GM18507 (cell line): ENCODE measurements at regions not wholly inside any gene's neighbourhood (a gene's known extent, or its start where the extent isn't known, plus 50 kb on each side); places are given as distances from the start of the nearest gene placed in this dataset.

Experiments
- DNase-seq: peaks from one replicate; pipeline ENCODE4 v3.0.0; 2011; ENCODE audit warnings: low read depth; ENCODE audit not compliant: insufficient read length; ENCODE audit errors: extremely low spot score
- FAIRE-seq: peaks from 2 replicates; lab custom pipeline; 2011; peaks lifted over from hg19 to GRCh38; lab: Jason Lieb, UNC

DNA sequence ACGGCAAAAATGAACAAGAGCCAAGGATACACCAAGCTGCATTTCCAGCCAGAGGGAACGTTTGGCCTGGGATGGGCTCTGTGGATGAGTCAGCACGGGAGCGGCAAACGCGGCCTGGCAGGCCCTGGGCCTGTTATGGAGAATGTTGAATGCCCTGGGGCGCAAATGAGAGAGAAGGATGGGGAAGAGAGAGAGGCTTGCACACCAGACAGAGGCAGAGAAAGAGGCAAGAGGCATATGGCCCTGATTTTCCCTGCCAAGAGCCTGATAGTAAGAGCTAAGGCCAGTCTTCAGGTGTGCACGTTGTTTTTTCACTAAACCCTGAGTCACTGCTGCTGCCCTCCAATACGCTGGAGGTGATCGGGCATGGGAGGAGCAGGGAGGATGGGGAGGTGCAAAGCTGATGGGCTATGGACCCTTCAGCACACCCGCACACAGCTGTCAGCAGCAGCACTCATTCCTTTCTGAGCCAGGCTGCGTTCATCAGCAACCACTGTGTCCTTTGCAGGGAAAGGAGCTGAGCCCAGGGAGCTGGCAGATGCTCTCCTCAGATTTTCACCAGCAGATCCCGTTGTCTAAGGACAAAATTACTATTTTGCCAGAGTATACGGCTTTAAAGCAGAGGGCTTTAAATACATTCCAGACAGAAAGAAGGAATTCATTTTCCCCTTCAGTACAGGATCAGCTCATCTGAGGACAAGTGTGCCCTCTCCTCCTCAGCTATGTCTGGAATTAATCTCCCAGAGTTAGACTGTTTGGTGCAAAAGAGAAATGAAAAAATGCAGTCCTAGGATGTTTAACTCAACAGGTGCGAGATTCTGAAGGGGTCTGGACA lies 61.7 kb upstream of the SLC22A23 start:
- DNase-seq (no peak), FAIRE-seq (no peak)

DNA sequence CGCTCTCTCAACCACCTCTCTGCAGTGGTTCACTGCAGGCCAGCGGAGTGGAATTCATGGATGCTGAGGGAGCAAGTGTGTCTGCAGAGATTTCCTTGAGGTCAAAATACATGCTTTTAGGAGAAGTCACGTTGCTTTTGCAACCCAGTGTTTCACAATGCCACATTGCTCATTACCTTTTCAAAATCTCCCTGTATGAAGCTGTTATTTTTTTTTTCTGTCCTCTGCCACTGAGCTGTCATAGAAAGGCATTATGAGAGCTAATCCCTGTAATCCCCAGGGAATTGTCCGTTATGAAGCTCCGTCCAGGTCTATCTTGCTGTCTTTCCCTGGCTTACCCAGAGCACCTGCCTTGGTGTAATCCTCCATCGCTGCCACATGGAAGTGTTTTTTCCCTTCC lies 60.5 kb upstream of the SLC22A23 start:
- DNase-seq (no peak), FAIRE-seq (no peak)

DNA sequence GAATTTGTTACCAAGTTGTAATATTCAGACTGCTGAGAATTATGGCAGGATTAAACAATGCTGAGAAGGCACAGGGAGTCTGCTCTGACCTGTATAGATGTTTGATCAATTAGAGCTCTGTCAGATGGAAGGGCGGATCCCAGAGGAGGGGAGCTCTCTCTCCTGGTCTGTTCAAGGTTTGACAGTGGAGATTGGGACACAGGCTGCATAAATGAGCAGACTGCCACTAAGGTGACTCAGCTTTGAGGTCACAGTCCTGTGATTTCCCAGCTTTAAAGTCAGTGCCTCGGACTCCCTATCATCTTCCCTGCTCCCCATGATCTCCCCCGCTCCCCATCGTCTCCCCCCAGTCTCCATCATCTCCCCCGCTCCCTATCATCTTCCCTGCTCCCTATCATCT lies 59.2 kb upstream of the SLC22A23 start:
- FAIRE-seq: no peak
- no peak for DNase-seq

DNA sequence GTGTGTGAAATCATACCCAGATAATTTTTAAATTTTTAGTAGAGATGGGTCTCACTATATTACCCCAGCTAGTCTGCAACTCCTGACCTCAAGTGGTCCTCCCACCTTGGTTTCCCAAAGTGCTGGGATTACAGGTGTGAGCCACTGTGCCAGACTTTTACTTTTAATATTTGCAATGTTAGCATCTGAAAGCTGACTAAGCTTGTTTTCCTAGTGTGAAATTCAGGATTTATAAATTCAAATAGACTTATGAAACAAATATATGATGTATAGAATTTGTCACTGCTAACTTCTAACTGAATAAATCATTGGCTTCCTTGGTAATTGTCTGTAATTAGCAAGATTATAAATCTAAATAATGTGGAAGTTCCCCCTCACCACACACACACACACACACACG lies 58.8 kb upstream of the SLC22A23 start:
- DNase-seq (no peak), FAIRE-seq (no peak)

DNA sequence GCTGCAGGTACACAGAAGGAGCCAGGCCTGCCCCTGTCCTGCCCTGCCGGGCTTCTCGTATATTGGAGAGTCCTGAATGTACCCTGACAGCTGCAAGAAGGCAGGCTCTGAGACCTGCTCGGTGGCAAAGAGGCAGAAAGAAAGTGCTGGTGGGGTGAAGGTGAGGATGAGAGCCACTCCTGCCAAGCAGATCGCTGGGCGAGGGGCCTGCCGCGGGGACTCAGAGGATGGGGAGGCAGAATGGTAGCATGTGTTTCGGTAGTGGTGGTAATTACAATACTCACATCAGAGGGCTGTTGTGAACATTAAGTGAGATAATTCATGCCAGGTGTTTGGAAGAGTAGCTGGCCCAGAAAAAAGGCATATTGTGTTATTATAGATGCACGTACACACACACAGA lies 56.6 kb upstream of the SLC22A23 start:
- DNase-seq (no peak), FAIRE-seq (no peak)

DNA sequence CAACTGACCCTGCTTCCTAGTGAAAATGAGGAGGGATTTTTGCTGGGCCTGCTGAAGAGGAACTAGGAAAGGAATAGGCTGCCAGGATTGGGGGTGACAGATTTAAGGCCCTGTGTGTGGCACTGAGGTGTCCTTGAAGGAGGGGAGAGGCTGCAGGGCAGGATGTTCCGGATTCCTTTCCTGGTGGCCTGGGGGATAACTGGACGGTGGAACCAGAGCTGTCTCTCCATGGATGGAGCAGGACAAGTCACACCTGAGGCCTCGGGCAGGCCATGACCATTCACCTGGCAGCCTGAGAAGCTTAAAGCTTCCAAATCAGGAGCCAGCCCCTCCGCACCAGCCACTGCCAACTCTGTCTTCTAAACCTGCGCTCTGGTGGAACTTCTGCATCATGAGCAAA lies 56.0 kb upstream of the SLC22A23 start:
- FAIRE-seq (no peak), DNase-seq (no peak)

DNA sequence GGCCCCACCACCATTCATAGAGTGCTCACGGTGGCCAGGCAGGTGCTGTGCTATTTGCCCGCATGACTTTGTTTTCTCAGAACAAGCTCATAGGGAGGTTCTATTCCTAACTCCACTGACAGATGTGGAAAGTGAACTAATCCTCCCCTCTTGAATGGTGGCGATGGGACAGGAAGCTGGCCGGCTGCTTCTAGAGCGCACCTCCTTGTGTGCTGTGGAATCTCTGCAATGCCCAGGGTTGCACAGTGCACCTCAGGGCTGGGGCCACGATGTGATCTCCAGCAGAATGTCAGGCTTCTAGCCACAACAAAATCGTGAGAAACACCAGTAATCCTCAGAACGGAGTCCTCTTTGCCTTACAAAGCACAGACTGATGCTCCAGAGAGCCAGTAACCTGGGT lies 53.8 kb upstream of the SLC22A23 start:
- no peak for DNase-seq
- FAIRE-seq: no peak

DNA sequence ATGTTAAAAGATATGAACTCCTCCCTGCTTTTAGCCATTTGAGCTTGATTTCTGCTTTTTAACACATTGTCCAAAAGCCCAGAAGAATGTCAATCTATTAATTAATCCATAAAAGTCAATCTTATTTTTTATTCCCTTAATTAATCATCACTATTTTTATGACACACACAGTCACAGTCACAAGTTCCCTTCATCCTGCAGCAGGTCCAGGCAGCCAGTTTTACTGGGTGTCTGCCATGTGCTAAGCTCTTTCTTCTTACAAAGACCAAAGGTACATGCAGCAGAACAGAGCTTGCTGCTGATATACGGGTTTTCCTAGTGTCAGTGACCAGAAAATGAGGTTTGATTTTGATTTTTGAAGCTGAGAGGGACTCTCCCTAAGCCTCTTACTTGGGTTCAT lies 53.3 kb upstream of the SLC22A23 start:
- DNase-seq (no peak), FAIRE-seq (no peak)

DNA sequence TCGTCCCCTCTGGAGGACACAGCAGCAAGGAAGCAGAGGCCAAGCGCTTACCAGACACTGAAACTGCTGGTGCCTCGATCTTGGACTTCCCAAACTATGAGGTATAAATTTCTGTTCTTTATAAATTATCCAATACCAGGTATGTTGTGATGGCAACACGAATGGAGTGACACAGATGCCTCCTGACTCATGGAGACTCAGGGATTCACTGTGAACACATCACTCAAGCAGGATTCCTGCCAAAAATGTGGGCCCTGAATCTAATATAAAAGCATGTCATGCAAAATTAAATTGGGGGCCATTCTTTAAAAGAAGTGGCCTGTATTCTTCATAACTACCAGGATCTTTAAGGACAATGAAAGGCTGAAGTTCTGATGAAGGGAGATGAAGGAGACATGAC lies 52.5 kb upstream of the SLC22A23 start:
- no peak for DNase-seq
- FAIRE-seq: no peak

DNA sequence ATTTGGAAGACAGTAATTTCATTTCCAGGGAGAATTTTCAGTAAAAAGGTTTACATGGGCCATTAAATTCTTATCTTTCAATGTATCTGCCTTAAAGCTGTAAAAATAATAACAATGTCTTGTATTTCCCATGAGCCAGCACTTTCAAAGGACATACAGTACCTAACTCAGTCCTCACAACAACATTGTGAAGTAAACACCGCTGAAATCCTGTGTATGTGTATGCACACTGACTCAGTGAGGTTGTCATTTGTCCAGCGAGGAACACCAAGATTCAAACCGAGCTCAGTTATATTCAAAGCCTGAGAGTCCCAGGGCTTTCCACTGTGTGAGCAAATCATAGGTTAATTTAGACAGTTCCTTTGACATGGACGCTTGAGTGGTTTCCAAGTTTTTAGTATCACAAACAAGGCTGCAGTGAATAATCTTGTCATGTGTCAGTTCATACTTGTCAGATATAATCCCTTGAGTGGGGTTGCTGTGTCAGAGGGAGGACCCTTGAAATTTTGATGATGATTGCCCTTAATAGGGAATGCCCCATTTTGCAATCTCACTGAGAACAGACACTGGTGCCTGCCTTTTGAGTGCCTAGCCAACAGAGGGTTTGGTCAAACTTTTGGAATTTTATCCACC lies 50.0 kb upstream of the SLC22A23 start:
- FAIRE-seq (no peak), DNase-seq (no peak)
